ENCODE measurements at regions not wholly inside any gene's neighbourhood (a gene's known extent, or its start where the extent isn't known, plus 50 kb on each side); places are given as distances from the start of the nearest gene placed in this dataset.

DNA sequence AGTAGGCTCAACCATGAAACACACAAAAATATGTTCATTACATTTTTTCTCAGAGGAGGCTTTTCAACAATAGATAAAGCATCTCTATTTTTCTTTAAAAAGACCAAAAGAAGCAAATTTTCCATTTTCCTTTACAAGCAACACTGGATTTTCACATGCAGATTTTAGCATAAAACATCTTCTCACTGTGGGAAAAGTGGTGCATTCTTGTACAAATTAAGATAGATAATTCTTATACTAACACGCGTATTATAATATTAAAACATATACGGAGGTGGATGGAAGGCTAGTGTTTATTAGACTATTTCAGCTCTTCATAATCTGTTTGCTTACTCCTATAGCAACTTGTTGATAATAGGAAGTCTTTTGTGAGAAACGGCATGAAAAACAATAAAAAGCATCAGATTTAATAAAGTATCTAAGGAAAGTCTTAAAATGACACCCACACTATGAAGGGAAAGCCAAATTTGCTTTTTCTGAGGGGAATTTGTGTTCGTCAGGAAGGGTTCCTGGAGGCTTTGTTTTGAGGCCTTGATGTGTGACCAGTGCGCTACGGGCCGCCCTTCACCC, 529.6 kb downstream of the SOX2 start:
- Histone ChIP-seq H3K4me3 (no peak overlapping the region), H3K27me3 (no peaks in the 10 kb centered on the region), H3K36me3 (no peaks in the 10 kb centered on the region), H3K27ac (peak overlapping the region; percentile 43 to 52), H3K9me3 (no peaks in the 10 kb centered on the region), H3K4me1 (peaks cover 0 to 4% of the 10 kb centered on the region in 2 donors)
- no peak for DNase-seq
- TF ChIP-seq POLR2A (IDR thresholded peaks at IDR 0.05), result no peak
- TF ChIP-seq, protein P1, sequence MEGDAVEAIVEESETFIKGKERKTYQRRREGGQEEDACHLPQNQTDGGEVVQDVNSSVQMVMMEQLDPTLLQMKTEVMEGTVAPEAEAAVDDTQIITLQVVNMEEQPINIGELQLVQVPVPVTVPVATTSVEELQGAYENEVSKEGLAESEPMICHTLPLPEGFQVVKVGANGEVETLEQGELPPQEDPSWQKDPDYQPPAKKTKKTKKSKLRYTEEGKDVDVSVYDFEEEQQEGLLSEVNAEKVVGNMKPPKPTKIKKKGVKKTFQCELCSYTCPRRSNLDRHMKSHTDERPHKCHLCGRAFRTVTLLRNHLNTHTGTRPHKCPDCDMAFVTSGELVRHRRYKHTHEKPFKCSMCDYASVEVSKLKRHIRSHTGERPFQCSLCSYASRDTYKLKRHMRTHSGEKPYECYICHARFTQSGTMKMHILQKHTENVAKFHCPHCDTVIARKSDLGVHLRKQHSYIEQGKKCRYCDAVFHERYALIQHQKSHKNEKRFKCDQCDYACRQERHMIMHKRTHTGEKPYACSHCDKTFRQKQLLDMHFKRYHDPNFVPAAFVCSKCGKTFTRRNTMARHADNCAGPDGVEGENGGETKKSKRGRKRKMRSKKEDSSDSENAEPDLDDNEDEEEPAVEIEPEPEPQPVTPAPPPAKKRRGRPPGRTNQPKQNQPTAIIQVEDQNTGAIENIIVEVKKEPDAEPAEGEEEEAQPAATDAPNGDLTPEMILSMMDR (IDR thresholded peaks at IDR 0.05), result no peak
- intact Hi-C loops (cut with DNase I; ENCODE audit: low total_unique reads), result no loop called here

DNA sequence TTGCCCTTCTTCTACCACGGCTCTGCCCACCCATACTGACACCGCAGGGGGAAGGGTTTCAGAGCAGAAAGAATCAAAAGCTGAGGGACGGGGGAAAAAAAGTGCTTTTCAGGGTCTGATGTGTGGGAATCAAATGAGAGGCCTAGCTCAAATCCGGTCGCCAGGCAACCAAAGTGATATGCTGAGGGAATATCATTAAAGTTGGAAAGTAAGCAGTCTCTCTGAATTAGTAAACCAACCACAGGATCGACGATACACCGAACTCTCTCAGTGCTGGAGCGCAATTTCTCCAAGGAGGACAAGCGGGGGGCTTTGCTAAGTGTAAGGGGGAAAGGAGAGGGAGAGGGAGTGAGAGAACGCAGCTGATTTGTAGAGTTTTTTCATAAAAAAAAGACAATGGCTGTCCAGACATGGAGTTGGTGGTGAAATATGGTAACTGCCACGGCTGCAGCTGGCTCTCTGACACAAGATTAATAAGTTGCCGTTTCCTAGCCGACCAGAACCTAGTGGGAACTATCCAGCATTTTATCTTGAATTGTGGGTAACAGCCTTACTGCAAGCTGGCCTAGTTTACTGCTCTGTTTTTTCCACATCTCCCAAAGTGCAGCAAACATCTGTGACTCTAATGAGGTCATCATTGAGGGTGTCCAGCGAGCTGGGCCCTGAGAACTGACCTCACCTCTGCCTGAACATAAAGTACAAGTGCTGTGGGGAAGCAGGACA, 530.2 kb downstream of the SOX2 start:
- Histone ChIP-seq H3K36me3 (no peaks in the 10 kb centered on the region), H3K4me3 (no peak overlapping the region), H3K9me3 (no peaks in the 10 kb centered on the region), H3K27ac (peak overlapping the region; percentile 43 to 52), H3K4me1 (peaks cover 0 to 4% of the 10 kb centered on the region in 2 donors), H3K27me3 (no peaks in the 10 kb centered on the region)
- intact Hi-C loops (cut with DNase I; ENCODE audit: low total_unique reads), result no loop called here
- no peak for TF ChIP-seq POLR2A (IDR thresholded peaks at IDR 0.05)
- peak; percentile 58 to 61 for DNase-seq

DNA sequence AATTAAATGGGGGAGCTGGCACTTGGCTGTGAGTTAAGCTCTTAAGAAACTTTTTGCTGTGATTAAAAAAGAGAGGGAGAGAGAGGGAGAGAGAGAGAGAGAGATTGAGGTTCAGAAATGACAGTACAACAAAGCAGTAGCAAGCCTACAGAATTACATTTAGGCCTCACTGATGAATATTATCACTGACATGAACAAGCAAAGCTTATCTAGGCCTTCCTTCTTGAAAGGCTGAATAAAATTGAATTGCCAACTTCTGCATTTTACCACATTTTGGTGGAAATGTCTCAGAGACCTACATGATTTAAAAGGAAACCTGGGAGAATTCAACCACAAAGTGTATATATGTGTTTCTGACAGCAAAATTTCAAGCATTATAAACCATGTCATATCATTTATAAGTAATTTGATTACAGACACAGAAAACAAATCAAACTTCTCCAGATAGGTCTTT, 530.8 kb downstream of the SOX2 start:
- DNase-seq, result no peak
- no peak overlapping the region for H3K4me3 ChIP-seq
- H3K9me3 ChIP-seq, result no peaks in the 10 kb centered on the region
- H3K4me1 ChIP-seq, result peaks cover 0 to 4% of the 10 kb centered on the region in 2 donors
- no peaks in the 10 kb centered on the region for H3K27me3 ChIP-seq
- H3K27ac ChIP-seq, result peak overlapping the region; percentile 37 to 43
- H3K36me3 ChIP-seq, result no peaks in the 10 kb centered on the region
- intact Hi-C loops (cut with DNase I; ENCODE audit: low total_unique reads), result no loop called here
- no peak for TF ChIP-seq POLR2A (IDR thresholded peaks at IDR 0.05)
- TF ChIP-seq, protein P1 (IDR thresholded peaks at IDR 0.05), result no peak

DNA sequence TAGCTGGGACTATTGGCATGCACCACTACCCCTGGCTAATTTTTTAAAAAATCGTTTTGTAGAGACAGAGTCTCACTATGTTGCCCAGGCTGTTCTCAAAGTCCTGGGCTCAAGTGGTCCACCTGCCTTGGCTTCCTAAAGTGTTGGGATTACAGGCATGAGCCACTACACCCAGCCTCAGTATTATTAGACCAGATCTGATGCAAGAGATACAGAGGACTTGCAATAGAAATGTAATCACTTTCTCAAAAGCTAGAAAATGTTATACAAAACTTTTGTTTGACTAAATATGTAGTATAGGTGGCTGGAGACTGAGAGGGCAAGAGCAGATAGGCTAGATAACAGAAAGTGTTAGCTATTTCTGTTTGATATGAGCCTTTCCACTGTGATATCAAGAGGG, 531.9 kb downstream of the SOX2 start:
- TF ChIP-seq POLR2A (IDR thresholded peaks at IDR 0.05), result no peak
- TF ChIP-seq, protein P1 (IDR thresholded peaks at IDR 0.05), result no peak

DNA sequence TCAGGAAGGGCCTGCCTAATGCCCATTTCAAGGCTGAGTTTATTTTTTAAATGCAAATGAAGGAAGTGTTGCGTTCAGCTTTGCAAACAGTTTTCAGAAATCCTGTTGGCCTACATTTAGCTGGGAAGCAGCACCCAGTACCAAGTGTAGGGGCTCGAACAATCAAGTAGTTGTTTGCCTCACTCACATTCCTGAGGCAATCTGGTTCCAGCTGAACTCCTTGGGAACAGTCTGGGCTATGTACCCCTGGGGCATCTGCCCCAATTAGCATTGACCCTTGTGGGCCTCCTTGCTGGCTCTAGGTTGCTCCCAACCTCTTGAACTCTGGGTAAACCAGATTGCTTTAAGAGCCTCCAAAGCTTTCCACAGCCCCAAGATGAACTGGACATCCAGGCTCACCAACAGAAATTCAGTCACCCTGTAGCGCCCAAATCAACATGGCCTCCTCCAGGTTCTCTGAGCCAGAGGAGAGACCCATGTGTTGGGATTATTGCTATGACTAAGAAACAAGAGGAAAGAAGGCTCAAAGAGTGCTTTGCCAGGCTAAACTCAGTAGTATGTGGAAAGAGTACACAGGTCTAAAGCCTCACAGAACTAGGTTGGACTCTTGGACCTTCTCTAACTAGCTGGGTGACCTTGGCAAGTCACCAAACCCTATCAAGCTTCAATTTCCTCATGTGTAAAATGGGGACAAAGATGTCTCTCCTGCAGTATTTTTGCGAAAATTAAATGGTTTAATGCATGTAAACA, 532.7 kb downstream of the SOX2 start:
- Histone ChIP-seq H3K4me1 (peaks cover 0 to 4% of the 10 kb centered on the region in 2 donors), H3K4me3 (no peak overlapping the region), H3K27ac (no peak overlapping the region), H3K27me3 (no peaks in the 10 kb centered on the region), H3K9me3 (no peaks in the 10 kb centered on the region), H3K36me3 (no peaks in the 10 kb centered on the region)
- no peak for DNase-seq
- intact Hi-C loops (cut with DNase I; ENCODE audit: low total_unique reads), result no loop called here
- TF ChIP-seq, protein P1 (IDR thresholded peaks at IDR 0.05), result no peak
- no peak for TF ChIP-seq POLR2A (IDR thresholded peaks at IDR 0.05)

More for the DNA sequence above, 531.9 kb downstream of the SOX2 start:
- Histone ChIP-seq H3K4me1 (peaks cover 0 to 4% of the 10 kb centered on the region in 2 donors), H3K27ac (no peak overlapping the region), H3K9me3 (no peaks in the 10 kb centered on the region), H3K27me3 (no peaks in the 10 kb centered on the region), H3K4me3 (no peak overlapping the region), H3K36me3 (no peaks in the 10 kb centered on the region)
- intact Hi-C loops (cut with DNase I; ENCODE audit: low total_unique reads), result no loop called here
- no peak for DNase-seq

Measured in uterus (tissue), 3 donors.